MM.1S (cell line): ENCODE measurements at regions not wholly inside any gene's neighbourhood (a gene's known extent, or its start where the extent isn't known, plus 50 kb on each side); places are given as distances from the start of the nearest gene placed in this dataset.

ENCODE experiments used
- DNase-seq: peaks from one replicate; pipeline ENCODE4 v3.0.0-alpha.2; 2015
- H2AFZ ChIP-seq: fragments of 300-600 bp; sonication (generic); 2 replicates; pipeline ENCODE4 v1.6.0; 2016; ENCODE audit warnings: antibody characterized with exemption, low read length
- H3F3A ChIP-seq: fragments of 300-600 bp; sonication (generic); 2 replicates; pipeline ENCODE4 v1.6.1; 2016; ENCODE audit warnings: mild to moderate bottlenecking, antibody characterized with exemption, low read length, moderate library complexity, mixed read lengths; ENCODE audit not compliant: insufficient read depth
- H3K27ac ChIP-seq: fragments of 300-600 bp; sonication (generic); 2 replicates; pipeline ENCODE4 v1.5.1; 2016; ENCODE audit warnings: mild to moderate bottlenecking, low read length
- H3K27me3 ChIP-seq: fragments of 300-600 bp; sonication (generic); replicated peaks from 2 replicates; pipeline ENCODE4 v1.6.0; 2016; ENCODE audit warnings: low read length; ENCODE audit not compliant: insufficient read depth
- H3K36me3 ChIP-seq: fragments of 300-600 bp; sonication (generic); replicated peaks from 2 replicates; pipeline ENCODE4 v1.6.1; 2016; ENCODE audit warnings: mild to moderate bottlenecking, low read length, mixed read lengths; ENCODE audit not compliant: insufficient read depth
- H3K4me1 ChIP-seq: fragments of 300-600 bp; sonication (generic); 2 replicates; pipeline ENCODE4 v1.6.1; 2016; ENCODE audit warnings: low read length, mixed read lengths
- H3K4me2 ChIP-seq: fragments of 300-600 bp; sonication (generic); 2 replicates; pipeline ENCODE4 v1.6.0; 2016; ENCODE audit warnings: low read depth, low read length
- H3K4me3 ChIP-seq: fragments of 300-600 bp; sonication (generic); 2 replicates; pipeline ENCODE4 v1.5.1; 2016; ENCODE audit warnings: low read length, mixed read lengths
- H3K79me2 ChIP-seq: fragments of 300-600 bp; sonication (generic); 2 replicates; pipeline ENCODE4 v1.6.1; 2016; ENCODE audit warnings: mixed run types, low read length, mixed read lengths
- H3K9ac ChIP-seq: fragments of 300-600 bp; sonication (generic); 2 replicates; pipeline ENCODE4 v1.6.1; 2016; ENCODE audit warnings: low read length, mixed read lengths
- H3K9me2 ChIP-seq: fragments of 300-600 bp; sonication (generic); replicated peaks from 2 replicates; pipeline ENCODE4 v1.6.1; 2016; ENCODE audit warnings: mild to moderate bottlenecking, low read length, mixed read lengths; ENCODE audit not compliant: insufficient read depth
- H3K9me3 ChIP-seq: fragments of 300-600 bp; sonication (generic); replicated peaks from 2 replicates; pipeline ENCODE4 v1.6.1; 2016; ENCODE audit warnings: mild to moderate bottlenecking, low read length, mixed read lengths; ENCODE audit not compliant: insufficient read depth
- H4K20me1 ChIP-seq: fragments of 300-600 bp; sonication (generic); 2 replicates; pipeline ENCODE4 v1.6.1; 2016; ENCODE audit warnings: mild to moderate bottlenecking, low read length, moderate library complexity, mixed read lengths; ENCODE audit not compliant: insufficient read depth
- CTCF ChIP-seq: fragments of 300-600 bp; sonication (generic); IDR thresholded peaks from 2 replicates; pipeline ENCODE4 v1.5.1; 2016; ENCODE audit warnings: antibody characterized with exemption, low read length, mixed read lengths
- EZH2 ChIP-seq: fragments of 300-600 bp; sonication (generic); optimal IDR thresholded peaks from 2 replicates; pipeline ENCODE3; 2017; ENCODE audit warnings: low read depth, mild to moderate bottlenecking, antibody characterized with exemption, low read length, mixed read lengths
- EZH2phosphoT487 ChIP-seq: fragments of 300-600 bp; sonication (generic); IDR thresholded peaks from 2 replicates; pipeline ENCODE4 v1.6.1; 2018; ENCODE audit warnings: antibody characterized with exemption, low read length

GRCh38 chr4:135210341-135210740 lies 1008.8 kb upstream of the PABPC4L start:
- no peaks in the 10 kb centered on the region for H4K20me1 ChIP-seq
- H3K9ac ChIP-seq: no peak overlapping the region
- no peaks in the 10 kb centered on the region for H3K36me3 ChIP-seq
- H3K9me2 ChIP-seq: no peaks in the 10 kb centered on the region
- H3K4me2 ChIP-seq: no peak overlapping the region
- no peaks in the 10 kb centered on the region for H3K9me3 ChIP-seq
- H3F3A ChIP-seq: no peaks in the 10 kb centered on the region
- no peaks in the 10 kb centered on the region for H3K79me2 ChIP-seq
- H2AFZ ChIP-seq: no peak overlapping the region
- no peaks in the 10 kb centered on the region for H3K4me1 ChIP-seq
- TF ChIP-seq CTCF: no peak
- TF ChIP-seq EZH2: no peak
- TF ChIP-seq EZH2phosphoT487: no peak
- no peak overlapping the region for H3K4me3 ChIP-seq
- no peak for DNase-seq
- no peaks in the 10 kb centered on the region for H3K27me3 ChIP-seq
- no peak overlapping the region for H3K27ac ChIP-seq

- no peak for TF ChIP-seq CTCF
- TF ChIP-seq EZH2: no peak
- TF ChIP-seq EZH2phosphoT487: no peak
- Histone ChIP-seq H3K79me2 (no peaks in the 10 kb centered on the region), H3K27ac (no peak overlapping the region), H3K4me3 (no peak overlapping the region), H3K9me2 (no peaks in the 10 kb centered on the region), H3K27me3 (no peaks in the 10 kb centered on the region), H3K4me1 (no peaks in the 10 kb centered on the region), H3F3A (no peaks in the 10 kb centered on the region), H4K20me1 (no peaks in the 10 kb centered on the region), H3K36me3 (no peaks in the 10 kb centered on the region), H3K9ac (no peak overlapping the region), H3K9me3 (no peaks in the 10 kb centered on the region), H3K4me2 (no peak overlapping the region), H2AFZ (no peak overlapping the region)
- DNase-seq: no peak
Observed at GRCh38 chr4:135207531-135207930, 1005.9 kb upstream of the PABPC4L start.

- Histone ChIP-seq H3K9ac (no peak overlapping the region), H3K9me3 (no peaks in the 10 kb centered on the region), H3K9me2 (no peaks in the 10 kb centered on the region), H4K20me1 (no peaks in the 10 kb centered on the region), H3K4me3 (no peak overlapping the region), H3K27me3 (no peaks in the 10 kb centered on the region), H3F3A (no peaks in the 10 kb centered on the region), H3K79me2 (no peaks in the 10 kb centered on the region), H3K36me3 (no peaks in the 10 kb centered on the region), H3K4me2 (no peak overlapping the region), H3K27ac (no peak overlapping the region), H3K4me1 (no peaks in the 10 kb centered on the region), H2AFZ (no peak overlapping the region)
- no peak for TF ChIP-seq CTCF
- no peak for TF ChIP-seq EZH2
- TF ChIP-seq EZH2phosphoT487: no peak
- no peak for DNase-seq
Observed at GRCh38 chr4:135204311-135204710, 1002.7 kb upstream of the PABPC4L start.
